ENCODE measurements at regions not wholly inside any gene's neighbourhood (a gene's known extent, or its start where the extent isn't known, plus 50 kb on each side); places are given as distances from the start of the nearest gene placed in this dataset.

- ATAC-seq: no peak
Observed at GRCh38 chr10:78727728-78728127, 341.0 kb upstream of the ZMIZ1 start.

- no peak for ATAC-seq
Observed at GRCh38 chr10:78728176-78728575, 340.6 kb upstream of the ZMIZ1 start.

GRCh38 chr10:78729366-78729765 is 339.4 kb upstream of the ZMIZ1 start:
- ATAC-seq: no peak

- ATAC-seq: no peak
Observed at GRCh38 chr10:78729800-78730199, 339.0 kb upstream of the ZMIZ1 start.

- no peak for ATAC-seq
Observed at GRCh38 chr10:78730754-78731153, 338.0 kb upstream of the ZMIZ1 start.

GRCh38 chr10:78731675-78732074 is 337.1 kb upstream of the ZMIZ1 start:
- ATAC-seq: no peak

GRCh38 chr10:78732381-78732780 is 336.4 kb upstream of the ZMIZ1 start:
- no peak for ATAC-seq

- no peak for ATAC-seq
Observed at GRCh38 chr10:78736926-78737630, 331.7 kb upstream of the ZMIZ1 start.

- no peak for ATAC-seq
Observed at GRCh38 chr10:78737883-78738856, 330.6 kb upstream of the ZMIZ1 start.

GRCh38 chr10:78738861-78739260 is 329.9 kb upstream of the ZMIZ1 start:
- no peak for ATAC-seq

- no peak for ATAC-seq
Observed at GRCh38 chr10:78739444-78740053, 329.2 kb upstream of the ZMIZ1 start.

- ATAC-seq: no peak
Observed at GRCh38 chr10:78740976-78741915, 327.5 kb upstream of the ZMIZ1 start.

- no peak for ATAC-seq
Observed at GRCh38 chr10:78742406-78742729, 326.4 kb upstream of the ZMIZ1 start.

- ATAC-seq: peak; percentile 9
Observed at GRCh38 chr10:78742730-78743615, 325.8 kb upstream of the ZMIZ1 start.

- no peak for ATAC-seq
Observed at GRCh38 chr10:78744056-78744455, 324.7 kb upstream of the ZMIZ1 start.

- ATAC-seq: no peak
Observed at GRCh38 chr10:78744491-78745090, 324.2 kb upstream of the ZMIZ1 start.

GRCh38 chr10:78745441-78745840 is 323.3 kb upstream of the ZMIZ1 start:
- ATAC-seq: no peak

GRCh38 chr10:78746155-78746763 is 322.5 kb upstream of the ZMIZ1 start:
- ATAC-seq: no peak

- ATAC-seq: no peak
Observed at GRCh38 chr10:78747401-78748234, 321.1 kb upstream of the ZMIZ1 start.

GRCh38 chr10:78748235-78748533 is 320.6 kb upstream of the ZMIZ1 start:
- no peak for ATAC-seq
